ENCODE measurements at regions not wholly inside any gene's neighbourhood (a gene's known extent, or its start where the extent isn't known, plus 50 kb on each side); places are given as distances from the start of the nearest gene placed in this dataset.

GRCh38 chr3:110485389-110485788, 586.2 kb upstream of the NECTIN3 start:
- no peaks in the 10 kb centered on the region for H3K36me3 Mint-ChIP-seq (ENCODE audit: low read depth)
- no peaks in the 10 kb centered on the region for H3K27me3 Mint-ChIP-seq (ENCODE audit: insufficient read depth)

GRCh38 chr3:110487840-110488239, 583.8 kb upstream of the NECTIN3 start:
- WGBS, 2 experiments (ENCODE audit: insufficient coverage in 1 of 2, insufficient read length in 1 of 2) = 100% methylated on average over 1 of the region's 1 CpG
- Mint-ChIP-seq H3K9me3 (peaks cover 32% of the 10 kb centered on the region), H3K36me3 (ENCODE audit: low read depth) (no peaks in the 10 kb centered on the region), H3K27ac (no peak overlapping the region), H3K4me3 (no peak overlapping the region), H3K27me3 (ENCODE audit: insufficient read depth) (no peaks in the 10 kb centered on the region), H3K4me1 (peaks cover 16% of the 10 kb centered on the region)
- H3K9ac ChIP-seq (ENCODE audit: extremely low read depth, low read length, poor library complexity, severe bottlenecking) = no peak overlapping the region
- H3K9me3 ChIP-seq (ENCODE audit: control insufficient read depth, low read length) = peaks cover 46% of the 10 kb centered on the region
- no peaks in the 10 kb centered on the region for H3K4me1 ChIP-seq (ENCODE audit: control insufficient read depth, insufficient read depth, low read length)
- H3K4me3 ChIP-seq (ENCODE audit: low read length) = peak overlapping the region; percentile 52
- no peak for DNase-seq
- H3K36me3 ChIP-seq (ENCODE audit: control insufficient read depth, insufficient read depth, low read length) = no peaks in the 10 kb centered on the region
- H3K27me3 ChIP-seq (ENCODE audit: control insufficient read depth, insufficient read depth, low read length, poor library complexity, severe bottlenecking) = no peaks in the 10 kb centered on the region
- TF ChIP-seq CTCF (conservative IDR thresholded peaks at IDR 0.05) = no peak
- no peak overlapping the region for H3K27ac ChIP-seq (ENCODE audit: low read depth, low read length)

More at GRCh38 chr3:110485389-110485788, 586.2 kb upstream of the NECTIN3 start:
- 85 to 100% methylated on average over 1 to 2 of the region's 2 CpGs for WGBS, 2 experiments (ENCODE audit: insufficient coverage in 1 of 2, insufficient read length in 1 of 2)
- no peak for TF ChIP-seq CTCF (conservative IDR thresholded peaks at IDR 0.05)
- Mint-ChIP-seq H3K4me1 (peaks cover 14% of the 10 kb centered on the region), H3K9me3 (peaks cover 36% of the 10 kb centered on the region), H3K27ac (no peak overlapping the region), H3K4me3 (no peak overlapping the region)
- Histone ChIP-seq H3K4me1 (ENCODE audit: control insufficient read depth, insufficient read depth, low read length) (no peaks in the 10 kb centered on the region), H3K9me3 (ENCODE audit: control insufficient read depth, low read length) (peaks cover 60% of the 10 kb centered on the region), H3K27ac (ENCODE audit: low read depth, low read length) (no peak overlapping the region), H3K36me3 (ENCODE audit: control insufficient read depth, insufficient read depth, low read length) (no peaks in the 10 kb centered on the region), H3K4me3 (ENCODE audit: low read length) (no peak overlapping the region), H3K27me3 (ENCODE audit: control insufficient read depth, insufficient read depth, low read length, poor library complexity, severe bottlenecking) (no peaks in the 10 kb centered on the region), H3K9ac (ENCODE audit: extremely low read depth, low read length, poor library complexity, severe bottlenecking) (no peak overlapping the region)
- DNase-seq = no peak

GRCh38 chr3:110491413-110491812, 580.2 kb upstream of the NECTIN3 start:
- H3K27ac Mint-ChIP-seq = no peak overlapping the region
- DNase-seq = no peak
- no peak overlapping the region for H3K4me3 ChIP-seq (ENCODE audit: low read length)
- WGBS, 2 experiments (ENCODE audit: insufficient coverage in 1 of 2, insufficient read length in 1 of 2) = 74 to 82% methylated on average over 3 of the region's 4 CpGs
- H3K9me3 ChIP-seq (ENCODE audit: control insufficient read depth, low read length) = peaks cover 27% of the 10 kb centered on the region
- H3K27me3 ChIP-seq (ENCODE audit: control insufficient read depth, insufficient read depth, low read length, poor library complexity, severe bottlenecking) = no peaks in the 10 kb centered on the region
- H3K4me1 ChIP-seq (ENCODE audit: control insufficient read depth, insufficient read depth, low read length) = no peaks in the 10 kb centered on the region
- H3K9ac ChIP-seq (ENCODE audit: extremely low read depth, low read length, poor library complexity, severe bottlenecking) = no peak overlapping the region
- H3K4me3 Mint-ChIP-seq = no peak overlapping the region
- H3K9me3 Mint-ChIP-seq = peaks cover 20% of the 10 kb centered on the region
- peaks cover 17% of the 10 kb centered on the region for H3K4me1 Mint-ChIP-seq
- no peak for TF ChIP-seq CTCF (conservative IDR thresholded peaks at IDR 0.05)
- no peak overlapping the region for H3K27ac ChIP-seq (ENCODE audit: low read depth, low read length)
- H3K27me3 Mint-ChIP-seq (ENCODE audit: insufficient read depth) = no peaks in the 10 kb centered on the region
- H3K36me3 ChIP-seq (ENCODE audit: control insufficient read depth, insufficient read depth, low read length) = no peaks in the 10 kb centered on the region
- no peaks in the 10 kb centered on the region for H3K36me3 Mint-ChIP-seq (ENCODE audit: low read depth)

Data from endodermal cell (in vitro differentiated cells).